GM10248 (cell line): ENCODE measurements at regions not wholly inside any gene's neighbourhood (a gene's known extent, or its start where the extent isn't known, plus 50 kb on each side); places are given as distances from the start of the nearest gene placed in this dataset.
"Not testable (repeated sequence)": the region's sequence is repeated elsewhere in the genome, so short reads cannot be mapped to it uniquely, and the experiment has no call there.

ENCODE experiments used
- CTCF ChIA-PET: fragments of 300-600 bp; sonication (Branson Sonifier 250); formaldehyde crosslinking; extraction: SDS; loops from one replicate; lab custom pipeline; 2021; ENCODE audit warnings: antibody characterized with exemption; lab: Yijun Ruan, JAX
- POLR2A ChIA-PET: fragments of 350-650 bp; sonication (Branson Sonifier 250); formaldehyde crosslinking; extraction: SDS; loops from one replicate; lab custom pipeline; 2020; ENCODE audit warnings: antibody characterized with exemption; lab: Yijun Ruan, JAX
- DNase-seq: peaks from one replicate; pipeline ENCODE4 v3.0.0; 2012; ENCODE audit errors: extremely low spot score
- TF ChIP-seq, protein P1 (sequence below): IDR thresholded peaks from 2 replicates; pipeline ENCODE4 v1.5.1; 2012; ENCODE audit warnings: mild to moderate bottlenecking, low read depth; ENCODE audit errors: extremely low read depth, missing control alignments, control extremely low read depth

- no peak for DNase-seq
- TF ChIP-seq, protein P1, sequence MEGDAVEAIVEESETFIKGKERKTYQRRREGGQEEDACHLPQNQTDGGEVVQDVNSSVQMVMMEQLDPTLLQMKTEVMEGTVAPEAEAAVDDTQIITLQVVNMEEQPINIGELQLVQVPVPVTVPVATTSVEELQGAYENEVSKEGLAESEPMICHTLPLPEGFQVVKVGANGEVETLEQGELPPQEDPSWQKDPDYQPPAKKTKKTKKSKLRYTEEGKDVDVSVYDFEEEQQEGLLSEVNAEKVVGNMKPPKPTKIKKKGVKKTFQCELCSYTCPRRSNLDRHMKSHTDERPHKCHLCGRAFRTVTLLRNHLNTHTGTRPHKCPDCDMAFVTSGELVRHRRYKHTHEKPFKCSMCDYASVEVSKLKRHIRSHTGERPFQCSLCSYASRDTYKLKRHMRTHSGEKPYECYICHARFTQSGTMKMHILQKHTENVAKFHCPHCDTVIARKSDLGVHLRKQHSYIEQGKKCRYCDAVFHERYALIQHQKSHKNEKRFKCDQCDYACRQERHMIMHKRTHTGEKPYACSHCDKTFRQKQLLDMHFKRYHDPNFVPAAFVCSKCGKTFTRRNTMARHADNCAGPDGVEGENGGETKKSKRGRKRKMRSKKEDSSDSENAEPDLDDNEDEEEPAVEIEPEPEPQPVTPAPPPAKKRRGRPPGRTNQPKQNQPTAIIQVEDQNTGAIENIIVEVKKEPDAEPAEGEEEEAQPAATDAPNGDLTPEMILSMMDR: no peak
- POLR2A ChIA-PET: no interaction called here
- CTCF ChIA-PET: interaction anchor here (0.9 kb wide), 1 partner anchor 8 kb away, joined by 4 read pairs; no protein-coding TSS in a partner anchor
These were observed 321.2 kb upstream of the COL8A1 start for GRCh38 chr3:99317201-99317600.

GRCh38 chr3:99315896-99316295 is 322.5 kb upstream of the COL8A1 start:
- no peak for DNase-seq
- POLR2A ChIA-PET: no interaction called here
- CTCF ChIA-PET: interaction anchor here (1.2 to 1.4 kb wide), 2 partner anchors 10 to 12 kb away, joined by 3 read pairs; no protein-coding TSS in a partner anchor
- TF ChIP-seq, protein P1: no peak

DNA sequence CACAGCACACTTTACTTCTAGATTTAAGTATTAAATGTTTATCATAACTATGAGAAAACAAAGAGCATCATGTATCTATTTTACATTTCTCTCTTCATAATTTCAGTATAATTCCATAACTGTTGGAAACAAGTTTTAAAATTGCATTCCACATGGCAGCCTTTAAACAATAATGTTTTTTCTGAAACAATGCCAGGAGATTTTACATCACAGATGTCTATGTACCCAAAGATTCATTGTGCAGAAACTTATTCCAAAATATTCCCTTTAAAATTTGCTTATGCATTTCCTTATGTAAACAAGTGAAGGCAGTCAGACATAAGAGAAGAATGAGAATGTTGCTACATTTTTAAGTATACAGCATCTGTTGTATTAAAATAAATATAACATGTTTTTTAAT is 324.9 kb upstream of the COL8A1 start:
- TF ChIP-seq, protein P1: no peak
- DNase-seq: no peak
- POLR2A ChIA-PET: no interaction called here
- CTCF ChIA-PET: no interaction called here

DNA sequence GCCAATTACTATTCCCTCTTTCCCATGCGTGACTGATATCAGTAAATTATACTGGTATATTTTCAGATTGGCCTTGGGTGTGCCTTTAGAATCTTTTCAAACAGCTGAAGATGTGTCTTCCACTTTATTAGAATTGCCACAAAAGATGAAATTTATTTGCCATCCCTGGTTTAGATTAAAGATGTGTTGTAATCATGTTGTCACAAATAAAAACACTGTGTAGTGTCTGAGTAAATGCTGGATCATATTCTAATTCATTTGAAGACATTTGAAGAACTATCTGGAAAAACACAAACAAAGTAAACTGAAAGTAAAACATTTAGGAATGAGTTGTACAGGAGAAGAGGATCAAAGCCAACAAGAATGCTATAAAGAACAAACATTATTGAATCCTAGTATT is 339.7 kb upstream of the COL8A1 start:
- POLR2A ChIA-PET: no interaction called here
- CTCF ChIA-PET: interaction anchor here (1.4 kb wide), 1 partner anchor 12 kb away, joined by 6 read pairs; no protein-coding TSS in a partner anchor
- DNase-seq: no peak
- TF ChIP-seq, protein P1: no peak

DNA sequence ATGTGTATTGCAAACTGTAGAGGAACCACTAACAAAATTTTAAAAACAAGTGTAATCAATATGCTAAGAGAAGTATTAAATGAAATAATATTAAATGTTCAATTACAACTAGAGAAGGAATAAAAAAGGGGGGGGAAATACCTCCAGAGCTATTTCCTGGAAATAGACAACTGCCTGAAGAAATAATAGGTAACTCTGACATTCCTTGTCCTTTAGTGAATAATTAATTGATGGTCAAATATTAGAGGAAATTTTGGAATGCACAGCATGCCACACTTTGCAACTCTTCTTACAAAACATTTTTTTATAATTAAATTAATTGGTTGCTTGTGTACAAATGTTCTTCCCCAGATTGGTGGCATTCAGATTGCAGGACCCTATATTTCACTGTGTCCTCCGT is 342.6 kb upstream of the COL8A1 start:
- no peak for DNase-seq
- CTCF ChIA-PET: interaction anchor here (1.0 kb wide), 1 partner anchor 15 kb away, joined by 3 read pairs; no protein-coding TSS in a partner anchor
- POLR2A ChIA-PET: no interaction called here
- TF ChIP-seq, protein P1: no peak

GRCh38 chr3:99294092-99294491 is 344.3 kb upstream of the COL8A1 start:
- DNase-seq, CTCF ChIA-PET, POLR2A ChIA-PET: not testable (repeated sequence)

- CTCF ChIA-PET: no interaction called here
- POLR2A ChIA-PET: no interaction called here
- TF ChIP-seq, protein P1: no peak
- DNase-seq: no peak
These were observed 350.5 kb upstream of the COL8A1 start for GRCh38 chr3:99287876-99288275.
